ENCODE measurements at regions not wholly inside any gene's neighbourhood (a gene's known extent, or its start where the extent isn't known, plus 50 kb on each side); places are given as distances from the start of the nearest gene placed in this dataset.

GRCh38 chr5:93275376-93275775 is 305.6 kb downstream of the NR2F1-AS1 start:
- DNase-seq (ENCODE audit: low spot score) = no peak

DNA sequence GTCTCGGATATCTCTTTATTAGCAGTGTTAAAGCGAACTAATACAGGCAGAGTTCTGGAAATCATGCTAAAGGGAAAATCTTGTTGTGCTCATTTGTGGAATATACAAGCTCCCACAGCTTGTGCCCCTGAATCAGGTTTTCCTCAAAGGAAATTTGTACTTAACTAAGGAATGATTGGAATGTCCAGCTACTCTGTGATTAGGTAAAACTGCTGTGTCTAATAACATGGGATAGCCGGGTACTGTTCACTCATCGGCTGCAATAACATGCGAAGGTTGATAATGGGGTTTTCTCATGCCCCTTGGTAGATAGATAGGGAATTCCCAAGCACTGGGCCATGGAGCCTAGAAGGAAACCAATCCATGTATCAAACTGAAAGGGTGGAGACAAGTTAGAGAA is 306.7 kb downstream of the NR2F1-AS1 start:
- DNase-seq (ENCODE audit: low spot score) = no peak

- DNase-seq (ENCODE audit: low spot score) = no peak
These were observed 307.8 kb downstream of the NR2F1-AS1 start for GRCh38 chr5:93273176-93273575.

DNA sequence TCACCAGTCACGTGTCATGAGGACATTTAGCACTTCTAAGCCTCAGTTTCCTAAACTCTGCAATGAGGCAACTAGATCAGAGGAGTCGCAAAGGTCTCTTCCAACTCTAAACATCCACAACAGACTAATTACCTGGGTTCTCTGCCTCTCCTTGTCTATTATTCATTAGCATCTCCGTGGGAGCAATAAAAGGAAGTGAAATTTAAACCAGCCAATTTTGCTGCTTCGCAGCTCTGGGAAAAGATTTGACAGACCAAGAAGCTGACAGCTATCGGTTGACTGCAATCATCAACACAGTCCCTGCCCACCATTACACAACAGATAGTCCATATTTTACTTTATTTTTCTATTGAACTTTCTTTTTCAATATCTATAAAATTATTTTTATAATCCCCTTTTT is 308.9 kb downstream of the NR2F1-AS1 start:
- no peak for DNase-seq (ENCODE audit: low spot score)

GRCh38 chr5:93267736-93268135 is 313.3 kb downstream of the NR2F1-AS1 start:
- DNase-seq (ENCODE audit: low spot score) = no peak

DNA sequence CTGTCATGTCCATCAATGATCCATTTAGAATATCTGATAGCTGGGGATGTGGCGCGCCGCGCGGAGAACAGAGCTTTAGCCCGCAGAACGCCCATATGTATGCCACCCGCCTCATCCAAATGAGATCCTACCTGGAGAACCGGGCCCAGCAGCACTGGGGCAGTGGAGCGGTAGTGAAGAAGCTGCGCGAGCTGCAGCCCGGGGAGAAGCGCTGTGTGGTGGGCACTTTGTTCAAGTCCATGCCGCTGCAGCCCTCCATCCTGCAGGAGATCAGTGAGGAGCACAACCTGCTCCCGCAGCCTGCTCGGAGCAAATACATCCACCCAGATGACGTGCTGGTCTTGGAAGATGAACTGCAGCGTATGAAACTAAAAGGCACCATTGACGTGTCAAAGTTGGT is 313.7 kb downstream of the NR2F1-AS1 start:
- no peak for DNase-seq (ENCODE audit: low spot score)

GRCh38 chr5:93257616-93258015 is 323.4 kb downstream of the NR2F1-AS1 start:
- DNase-seq (ENCODE audit: low spot score) = no peak

GRCh38 chr5:93255796-93256195 is 325.2 kb downstream of the NR2F1-AS1 start:
- DNase-seq (ENCODE audit: low spot score) = no peak

DNA sequence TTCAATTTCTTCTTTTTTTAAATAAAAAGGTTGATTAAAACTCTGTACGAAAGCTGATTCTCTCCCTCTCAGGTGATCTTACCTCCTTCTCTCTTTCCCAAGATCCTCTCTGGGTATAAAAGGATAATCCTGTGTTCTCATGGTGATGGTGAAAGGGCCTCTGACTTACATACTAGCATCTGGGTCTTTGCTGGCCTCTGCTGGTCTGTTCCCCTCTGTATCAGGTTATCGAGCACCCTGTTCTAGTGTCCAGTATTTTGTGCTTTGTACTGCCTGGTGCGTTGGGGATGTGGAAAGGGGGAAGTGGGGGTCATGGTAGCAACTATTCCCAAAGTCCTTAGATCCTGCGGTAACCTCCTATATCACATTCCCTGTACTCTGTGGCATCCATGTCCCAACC is 328.9 kb downstream of the NR2F1-AS1 start:
- DNase-seq (ENCODE audit: low spot score) = no peak

GRCh38 chr5:93251347-93251746 is 329.7 kb downstream of the NR2F1-AS1 start:
- no peak for DNase-seq (ENCODE audit: low spot score)

GRCh38 chr5:93250424-93250823 is 330.6 kb downstream of the NR2F1-AS1 start:
- DNase-seq (ENCODE audit: low spot score) = no peak

DNA sequence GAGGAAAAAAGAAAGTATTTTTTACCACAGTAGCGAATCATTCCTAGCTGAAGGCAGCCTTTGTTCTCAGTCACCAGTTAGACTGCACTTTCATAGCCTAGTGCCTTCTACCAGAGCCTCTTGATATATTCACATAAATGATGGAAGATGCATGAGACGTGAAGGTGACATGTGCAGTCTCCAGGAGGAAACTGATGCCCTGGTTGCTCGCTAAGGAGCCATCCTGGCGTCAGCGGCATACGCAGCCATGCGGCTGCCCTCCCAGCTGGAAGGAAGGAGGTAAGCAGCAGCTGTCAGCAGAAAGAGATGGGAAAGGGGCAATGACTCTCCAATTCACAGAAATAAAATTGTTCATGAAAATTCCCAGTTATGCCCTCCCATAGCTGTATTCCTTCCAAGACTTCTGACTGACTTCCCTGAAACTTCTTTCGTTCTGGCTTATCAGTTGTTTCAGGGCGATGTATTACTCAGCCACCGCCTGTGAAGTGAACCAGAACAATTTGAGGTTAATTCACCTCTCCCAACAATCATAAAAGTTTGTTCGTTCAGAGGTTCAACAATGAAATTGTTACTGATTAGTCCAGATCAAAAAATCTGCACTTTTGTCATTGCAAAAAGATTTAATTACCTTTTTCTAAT is 331.2 kb downstream of the NR2F1-AS1 start:
- no peak for DNase-seq (ENCODE audit: low spot score)

DNA sequence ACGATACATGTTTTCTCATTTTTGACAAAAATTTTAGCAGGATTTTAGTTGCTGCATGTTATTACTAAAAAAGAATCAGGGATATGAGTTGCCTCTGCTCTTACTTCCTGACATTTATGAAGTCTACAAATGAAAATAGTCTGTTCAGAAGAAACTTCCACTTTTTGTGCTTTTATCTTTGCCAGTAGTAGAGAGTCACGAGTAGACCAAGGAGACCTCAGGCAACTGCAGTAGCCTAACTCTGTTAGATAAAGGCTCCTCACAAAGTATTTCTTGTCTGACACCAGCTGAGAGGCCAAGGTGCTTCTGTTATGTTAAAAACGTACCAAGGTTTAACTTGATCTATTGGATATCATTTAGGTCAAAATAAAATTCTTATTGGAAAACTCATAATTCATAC is 333.9 kb downstream of the NR2F1-AS1 start:
- DNase-seq (ENCODE audit: low spot score) = no peak

GRCh38 chr5:93246090-93246855 is 334.7 kb downstream of the NR2F1-AS1 start:
- no peak for DNase-seq (ENCODE audit: low spot score)

DNA sequence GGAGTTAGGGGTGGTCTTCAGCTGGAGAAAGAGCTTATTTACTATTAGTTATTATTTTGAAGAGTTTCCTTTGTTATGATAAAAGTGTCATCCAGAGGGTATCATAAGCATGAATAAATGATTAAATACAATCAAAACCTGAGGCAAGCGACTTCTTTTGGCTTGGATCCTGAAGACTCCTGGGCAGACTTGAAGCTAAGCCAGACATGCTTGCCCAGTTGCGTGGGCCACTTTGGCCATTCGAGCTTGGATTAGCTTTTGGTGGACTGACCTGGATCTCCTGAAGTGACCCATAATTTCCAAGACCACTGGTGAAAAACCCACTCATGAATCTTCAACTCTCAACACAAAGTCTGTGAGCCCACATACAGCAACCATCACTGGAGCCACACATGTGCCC is 335.8 kb downstream of the NR2F1-AS1 start:
- no peak for DNase-seq (ENCODE audit: low spot score)

DNA sequence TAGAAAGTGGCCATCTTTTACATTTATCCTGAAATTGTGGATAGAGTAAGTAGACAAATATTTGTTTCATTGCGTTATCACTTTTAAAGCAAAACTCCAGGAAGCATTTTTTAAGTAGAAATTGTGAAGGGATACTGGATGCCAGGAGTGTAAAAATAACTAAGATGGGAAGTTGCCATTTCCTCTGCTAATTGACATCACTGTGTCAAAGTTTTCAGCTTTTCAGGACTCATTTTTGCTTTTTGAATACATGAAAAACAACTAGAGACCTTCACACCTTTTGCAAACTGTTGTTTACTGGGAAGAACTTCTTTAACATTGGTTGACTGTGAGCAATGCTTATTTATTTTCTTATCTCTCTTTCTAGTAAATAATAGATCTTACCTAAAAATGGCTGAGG is 337.5 kb downstream of the NR2F1-AS1 start:
- no peak for DNase-seq (ENCODE audit: low spot score)

DNA sequence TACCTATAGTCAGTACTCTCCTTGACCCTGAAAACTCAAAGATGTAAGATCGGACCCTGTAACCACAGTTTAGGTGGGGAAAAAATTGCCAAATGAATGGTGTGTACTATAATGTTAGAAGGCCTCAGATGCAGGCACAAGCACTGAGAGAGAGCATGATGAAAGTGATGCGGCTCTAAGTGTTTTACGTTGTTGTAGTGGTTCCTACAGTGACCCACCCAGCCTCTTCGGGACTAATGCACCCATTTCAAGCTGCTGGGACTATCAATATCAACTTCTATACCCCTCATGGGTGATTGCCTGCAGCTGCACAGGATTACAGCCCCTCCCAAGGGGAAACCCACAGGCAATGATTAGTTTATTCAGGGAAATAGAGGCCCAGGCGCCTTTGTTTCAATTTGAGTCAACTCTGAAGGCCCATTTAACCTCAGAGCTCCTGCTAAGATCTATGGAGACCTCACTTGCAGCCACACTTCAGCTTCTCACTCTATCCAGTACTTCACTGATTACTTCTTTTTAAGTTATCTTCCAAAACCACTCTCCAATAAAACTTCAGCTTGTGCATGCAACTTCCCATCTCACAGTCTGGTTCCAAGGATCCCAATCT is 340.7 kb downstream of the NR2F1-AS1 start:
- no peak for DNase-seq (ENCODE audit: low spot score)

DNA sequence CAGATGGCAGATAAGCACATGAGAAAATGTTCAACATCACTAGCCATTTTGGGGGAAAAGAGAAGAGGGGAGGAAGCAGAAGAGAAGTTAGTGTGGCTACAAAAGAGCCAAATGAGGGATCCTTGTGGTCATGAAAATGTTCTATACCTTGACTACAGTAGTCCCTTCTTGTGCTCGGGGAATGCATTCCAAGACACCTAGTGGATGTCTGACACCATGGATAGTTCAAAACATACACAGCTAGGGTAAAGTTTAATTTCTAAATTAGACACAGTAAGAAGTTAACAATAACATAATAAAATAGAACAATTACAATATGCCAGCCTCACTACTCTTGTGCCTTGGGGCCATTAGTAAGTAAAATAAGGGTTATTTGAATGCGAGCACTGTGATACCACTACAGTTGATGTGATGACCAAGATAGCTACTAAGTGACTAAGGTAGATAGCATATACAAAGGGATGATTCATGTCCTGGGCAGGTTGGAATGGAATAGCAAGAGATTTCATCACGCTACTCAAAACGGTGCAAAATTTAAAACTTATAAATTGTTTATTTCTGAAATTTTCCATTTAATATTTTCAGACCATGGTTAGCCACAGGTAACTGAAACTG is 344.1 kb downstream of the NR2F1-AS1 start:
- no peak for DNase-seq (ENCODE audit: low spot score)

DNA sequence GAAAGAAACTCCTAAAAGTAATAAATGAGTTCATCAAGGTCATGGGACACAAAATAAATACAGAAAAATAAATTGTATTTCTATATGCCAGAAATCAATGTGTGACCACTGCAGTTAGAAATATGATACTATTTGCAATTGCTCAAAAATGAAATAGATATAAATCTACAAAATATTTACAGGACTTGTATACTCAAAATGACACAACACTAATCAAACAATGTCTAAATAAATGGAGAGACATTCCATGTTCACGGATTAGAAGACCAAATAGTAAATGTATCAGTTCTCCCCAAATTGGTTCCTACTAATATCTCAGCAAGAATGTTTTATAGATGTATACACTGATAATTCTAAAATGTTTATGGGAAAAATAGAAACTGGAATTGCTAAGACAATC is 345.3 kb downstream of the NR2F1-AS1 start:
- DNase-seq (ENCODE audit: low spot score) = no peak

DNA sequence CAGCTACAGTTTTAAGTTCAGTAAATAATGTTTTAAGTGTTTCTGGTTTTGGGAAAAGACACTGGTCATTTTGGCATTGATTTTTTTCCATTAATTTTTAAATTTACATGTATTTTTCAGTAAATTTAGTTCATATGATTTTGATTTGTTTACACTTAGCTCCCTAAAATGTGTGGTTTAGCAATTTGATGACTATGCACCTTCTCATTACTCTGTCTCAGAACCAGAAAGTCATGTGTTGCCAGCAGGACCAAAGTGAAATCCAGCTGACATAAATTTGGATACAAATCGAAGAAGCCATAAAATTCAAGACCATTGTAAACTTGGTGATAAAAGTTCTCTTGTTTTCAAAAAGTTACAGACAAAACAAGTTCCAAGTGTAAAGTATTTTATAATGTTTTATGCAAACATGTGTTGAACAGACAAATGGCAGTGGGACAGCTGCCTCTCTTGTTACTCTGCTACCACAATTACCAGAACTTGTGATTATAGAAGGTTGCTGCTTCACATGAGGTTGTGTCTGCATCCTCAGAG is 354.8 kb downstream of the NR2F1-AS1 start:
- DNase-seq (ENCODE audit: low spot score) = no peak

DNA sequence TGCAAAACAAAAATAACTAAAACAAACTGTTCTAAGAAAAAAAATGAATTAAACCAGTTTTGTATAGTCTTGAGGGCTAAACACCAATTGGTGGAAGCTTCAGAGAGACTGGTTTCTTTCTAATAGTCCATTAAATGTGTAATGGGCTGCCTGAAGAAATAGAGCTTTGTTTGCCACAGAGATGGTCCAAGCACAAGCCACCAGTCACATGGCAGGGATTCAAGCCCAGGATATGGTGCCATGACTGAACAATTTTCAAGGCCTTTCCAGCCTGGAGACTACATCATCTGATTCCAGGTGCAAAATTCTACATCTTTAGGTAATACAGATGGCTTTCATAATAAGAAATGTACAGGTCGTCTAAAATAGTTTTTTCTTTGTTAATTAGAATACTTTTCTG is 355.3 kb downstream of the NR2F1-AS1 start:
- no peak for DNase-seq (ENCODE audit: low spot score)

- no peak for DNase-seq (ENCODE audit: low spot score)
These were observed 356.4 kb downstream of the NR2F1-AS1 start for GRCh38 chr5:93224624-93225023.

DNA sequence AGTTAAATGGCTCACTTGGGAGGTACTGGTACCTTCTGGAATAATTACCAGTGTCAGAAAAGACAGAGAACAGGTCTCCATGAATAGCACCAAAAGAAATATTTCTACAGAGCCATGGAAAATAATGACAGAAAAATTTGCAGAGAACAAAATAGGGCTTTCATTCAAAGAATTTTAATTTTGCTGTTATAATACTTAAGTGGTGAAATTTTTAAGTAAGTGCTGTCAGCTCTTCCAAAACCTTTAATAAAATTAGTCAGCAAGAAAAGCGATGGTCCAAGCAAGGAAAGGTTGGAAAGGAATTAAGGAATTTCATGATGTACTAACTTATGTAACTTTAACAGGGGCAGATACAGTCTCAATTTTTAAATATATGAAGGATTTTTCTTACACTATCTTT is 359.2 kb downstream of the NR2F1-AS1 start:
- no peak for DNase-seq (ENCODE audit: low spot score)
